Coronary artery (tissue), 2 donors: ENCODE measurements at regions not wholly inside any gene's neighbourhood (a gene's known extent, or its start where the extent isn't known, plus 50 kb on each side); places are given as distances from the start of the nearest gene placed in this dataset.

ENCODE experiments used
- DNase-seq: peaks from one replicate; pipeline ENCODE4 v3.0.0-alpha.2; 2017; ENCODE audit warnings: low spot score
- H3K27ac ChIP-seq, 2 donors: fragments of 200-600 bp; sonication (generic); one replicate each; pipeline ENCODE4 v1.5.1; 2016 to 2019
- H3K4me3 ChIP-seq: fragments of 200-600 bp; sonication (generic); 2 replicates; pipeline ENCODE4 v1.5.1; 2016; ENCODE audit warnings: mild to moderate bottlenecking, moderate library complexity
- TF ChIP-seq, protein P1 (sequence below): fragments of 200-600 bp; sonication (generic); IDR thresholded peaks from one replicate; pipeline ENCODE4 v1.5.1; 2019; ENCODE audit warnings: antibody characterized with exemption

DNA sequence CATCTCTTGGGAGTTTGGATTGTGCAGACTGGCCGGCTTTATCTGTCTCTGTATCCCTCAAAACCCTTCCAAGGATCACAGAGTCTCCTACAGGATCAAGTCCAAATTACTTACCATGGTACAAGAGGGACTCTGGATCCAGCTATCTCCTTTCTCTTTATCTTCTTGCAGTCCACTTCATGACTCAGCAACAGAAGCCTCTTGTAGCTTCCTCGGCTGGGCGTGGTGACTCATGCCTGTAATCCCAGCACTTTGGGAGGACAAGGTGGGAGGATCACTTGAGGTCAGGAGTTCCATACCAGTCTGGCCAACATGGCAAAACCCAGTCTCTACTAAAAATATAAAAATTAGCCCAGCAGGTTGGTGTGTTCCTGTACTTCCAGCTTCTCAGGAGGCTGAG is 189.7 kb downstream of the BCAT1 start:
- Histone ChIP-seq H3K4me3 (no peak overlapping the region), H3K27ac (no peak overlapping the region)
- DNase-seq: no peak
- TF ChIP-seq, protein P1, sequence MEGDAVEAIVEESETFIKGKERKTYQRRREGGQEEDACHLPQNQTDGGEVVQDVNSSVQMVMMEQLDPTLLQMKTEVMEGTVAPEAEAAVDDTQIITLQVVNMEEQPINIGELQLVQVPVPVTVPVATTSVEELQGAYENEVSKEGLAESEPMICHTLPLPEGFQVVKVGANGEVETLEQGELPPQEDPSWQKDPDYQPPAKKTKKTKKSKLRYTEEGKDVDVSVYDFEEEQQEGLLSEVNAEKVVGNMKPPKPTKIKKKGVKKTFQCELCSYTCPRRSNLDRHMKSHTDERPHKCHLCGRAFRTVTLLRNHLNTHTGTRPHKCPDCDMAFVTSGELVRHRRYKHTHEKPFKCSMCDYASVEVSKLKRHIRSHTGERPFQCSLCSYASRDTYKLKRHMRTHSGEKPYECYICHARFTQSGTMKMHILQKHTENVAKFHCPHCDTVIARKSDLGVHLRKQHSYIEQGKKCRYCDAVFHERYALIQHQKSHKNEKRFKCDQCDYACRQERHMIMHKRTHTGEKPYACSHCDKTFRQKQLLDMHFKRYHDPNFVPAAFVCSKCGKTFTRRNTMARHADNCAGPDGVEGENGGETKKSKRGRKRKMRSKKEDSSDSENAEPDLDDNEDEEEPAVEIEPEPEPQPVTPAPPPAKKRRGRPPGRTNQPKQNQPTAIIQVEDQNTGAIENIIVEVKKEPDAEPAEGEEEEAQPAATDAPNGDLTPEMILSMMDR: no peak

GRCh38 chr12:24756479-24757024 is 192.3 kb downstream of the BCAT1 start:
- TF ChIP-seq, protein P1: no peak
- no peak for DNase-seq
- H3K27ac ChIP-seq: no peak overlapping the region
- no peak overlapping the region for H3K4me3 ChIP-seq

DNA sequence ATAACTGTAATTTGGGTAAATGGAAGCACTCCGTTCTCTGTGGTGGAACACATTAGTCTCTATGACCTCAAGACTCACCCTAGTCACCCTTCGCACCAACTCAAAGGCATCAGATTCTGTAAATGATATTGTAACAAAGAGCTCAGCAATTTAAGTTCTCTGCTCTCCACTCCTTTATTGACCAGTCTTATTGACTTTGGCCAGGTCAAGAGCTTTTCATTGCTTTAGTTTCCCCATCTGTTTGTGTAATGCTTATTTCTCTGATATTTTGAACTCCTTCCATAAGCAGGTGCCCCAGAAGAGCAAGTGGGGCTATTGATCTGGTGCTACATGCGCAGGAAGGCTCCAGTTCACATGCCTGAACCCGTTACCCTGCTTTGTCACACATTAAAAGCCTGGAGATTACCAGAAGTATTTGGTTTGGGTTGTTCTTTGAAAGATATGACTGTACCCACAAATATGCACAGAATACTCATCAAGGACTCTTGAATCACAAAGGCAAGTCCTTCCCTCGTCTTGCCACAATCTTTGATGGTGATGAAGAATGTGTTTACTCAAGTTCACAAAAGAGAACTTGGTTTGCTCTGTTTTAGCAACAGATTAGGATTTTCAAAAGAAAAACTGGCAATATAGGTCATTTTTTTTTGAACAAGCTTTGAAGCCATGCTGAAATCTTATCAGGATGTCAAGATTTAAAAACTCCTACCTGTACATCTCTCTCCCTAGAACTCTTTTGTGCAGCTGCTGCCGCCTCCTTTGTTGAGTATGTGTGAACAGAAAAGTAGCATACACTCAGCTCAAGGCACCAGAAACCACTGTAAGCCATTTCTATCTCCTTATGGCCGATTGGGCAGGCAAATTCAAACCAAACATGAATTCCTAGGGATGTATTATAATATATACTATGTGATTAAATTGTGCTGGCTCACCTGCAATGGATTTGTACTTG is 193.9 kb downstream of the BCAT1 start:
- TF ChIP-seq, protein P1: no peak

DNA sequence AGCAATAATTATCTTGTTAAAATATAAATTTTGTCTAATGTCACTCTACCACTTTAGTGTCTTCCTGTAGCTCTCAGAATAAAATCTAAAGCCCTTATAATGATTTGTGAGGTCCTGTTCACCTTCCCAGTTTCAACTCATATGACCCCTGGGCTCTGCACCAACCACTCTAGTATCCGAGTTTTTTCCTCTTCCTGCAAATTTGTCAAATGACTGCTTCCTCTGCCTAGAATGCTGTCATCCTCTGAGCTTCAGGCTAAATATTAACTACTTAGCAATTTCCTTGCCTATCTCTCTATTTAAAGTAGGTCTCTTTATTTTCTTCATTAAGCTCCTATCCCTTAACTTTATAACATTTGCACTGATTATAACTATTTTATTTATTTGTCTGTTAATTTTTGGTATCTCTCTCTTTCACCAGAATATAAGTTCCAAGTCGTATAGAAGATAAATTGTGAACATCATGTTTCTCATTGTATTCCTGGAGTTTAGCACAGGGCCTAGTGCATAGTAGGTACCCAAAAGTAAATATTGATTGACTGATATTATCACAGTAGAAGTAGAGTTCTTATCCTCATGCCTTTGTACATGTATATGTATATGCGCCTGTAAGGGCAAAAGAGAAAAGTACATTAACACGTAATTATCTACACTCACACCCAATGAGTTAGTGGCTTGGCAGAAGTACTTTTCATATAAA is 196.0 kb downstream of the BCAT1 start:
- H3K4me3 ChIP-seq: no peak overlapping the region
- DNase-seq: no peak
- TF ChIP-seq, protein P1: no peak
- no peak overlapping the region for H3K27ac ChIP-seq

More for the DNA sequence above, 193.9 kb downstream of the BCAT1 start:
- Histone ChIP-seq H3K4me3 (no peak overlapping the region), H3K27ac (no peak overlapping the region)
- DNase-seq: no peak

DNA sequence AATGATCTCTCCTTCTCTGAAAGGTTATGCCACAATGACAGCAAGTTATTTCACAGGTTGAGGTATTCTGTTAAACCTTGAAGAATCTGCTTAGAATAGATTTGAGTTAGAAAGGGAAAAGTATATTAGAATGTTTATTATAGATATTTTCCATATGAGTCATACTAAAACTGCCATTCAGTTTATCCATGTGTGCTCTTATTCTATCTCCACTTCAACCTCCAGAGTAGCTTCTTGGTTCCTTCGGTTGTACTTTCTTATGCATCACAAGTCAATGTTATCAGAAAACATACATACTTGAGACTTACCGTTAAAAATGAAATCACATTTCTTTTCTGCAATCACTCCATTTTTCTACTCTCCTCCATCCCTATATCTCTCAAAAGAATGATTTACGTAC is 197.7 kb downstream of the BCAT1 start:
- no peak overlapping the region for H3K27ac ChIP-seq
- no peak for DNase-seq
- H3K4me3 ChIP-seq: no peak overlapping the region
- TF ChIP-seq, protein P1: no peak

DNA sequence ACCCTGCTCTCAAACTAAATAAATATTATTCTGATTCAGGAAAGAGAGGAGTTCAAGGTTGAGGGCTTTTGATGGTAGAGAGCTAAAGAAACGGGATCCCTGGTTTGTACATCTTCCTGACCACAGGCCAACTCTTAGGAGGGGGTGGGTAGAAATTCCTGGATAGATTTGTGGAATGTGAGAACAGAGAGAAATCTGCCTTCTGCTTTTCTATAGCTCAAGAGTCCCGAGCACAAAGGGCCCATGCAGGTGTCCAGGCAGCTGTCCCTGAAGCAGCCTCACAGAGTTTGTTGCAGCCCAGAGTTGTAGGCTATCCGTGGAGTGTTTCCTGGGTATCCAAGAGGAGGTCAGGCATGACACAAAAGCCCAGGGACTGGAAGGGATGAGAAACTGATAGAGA is 198.6 kb downstream of the BCAT1 start:
- H3K4me3 ChIP-seq: no peak overlapping the region
- no peak for DNase-seq
- TF ChIP-seq, protein P1: no peak
- no peak overlapping the region for H3K27ac ChIP-seq
